Fibroblast of gingiva (primary cell): ENCODE measurements at regions not wholly inside any gene's neighbourhood (a gene's known extent, or its start where the extent isn't known, plus 50 kb on each side); places are given as distances from the start of the nearest gene placed in this dataset.
A peak's percentile ranks its signal among the peaks of the same experiment; 100 is the strongest.
"Not testable (repeated sequence)": the region's sequence is repeated elsewhere in the genome, so short reads cannot be mapped to it uniquely, and the experiment has no call there.

Source experiments
- DNase-seq: peaks from one replicate; pipeline ENCODE4 v3.0.0-alpha.2; 2011; ENCODE audit warnings: low read depth

DNA sequence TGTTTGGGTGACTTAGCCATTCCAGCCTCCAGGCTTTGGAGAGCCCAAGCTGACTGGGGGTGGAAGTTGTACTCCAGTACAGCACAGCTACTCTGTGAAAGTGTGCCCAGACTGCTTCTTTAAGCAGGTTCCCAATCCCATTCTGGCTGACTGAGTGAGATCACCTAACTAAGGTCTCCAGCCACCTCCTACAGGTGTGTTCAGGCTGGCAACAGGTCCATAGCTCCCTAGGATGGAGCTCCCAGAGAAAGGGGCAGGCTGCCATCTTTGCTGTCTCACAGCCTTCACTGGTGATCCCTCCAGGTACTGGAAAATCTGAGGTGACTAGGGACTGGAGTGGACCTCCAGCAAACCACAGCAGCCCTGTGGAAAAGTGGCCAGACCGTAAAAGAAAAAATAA lies 445.3 kb upstream of the KCNMB2 start:
- DNase-seq, result no peak

- DNase-seq, result no peak
Observed at GRCh38 chr3:178095522-178095921, 440.7 kb upstream of the KCNMB2 start.

DNA sequence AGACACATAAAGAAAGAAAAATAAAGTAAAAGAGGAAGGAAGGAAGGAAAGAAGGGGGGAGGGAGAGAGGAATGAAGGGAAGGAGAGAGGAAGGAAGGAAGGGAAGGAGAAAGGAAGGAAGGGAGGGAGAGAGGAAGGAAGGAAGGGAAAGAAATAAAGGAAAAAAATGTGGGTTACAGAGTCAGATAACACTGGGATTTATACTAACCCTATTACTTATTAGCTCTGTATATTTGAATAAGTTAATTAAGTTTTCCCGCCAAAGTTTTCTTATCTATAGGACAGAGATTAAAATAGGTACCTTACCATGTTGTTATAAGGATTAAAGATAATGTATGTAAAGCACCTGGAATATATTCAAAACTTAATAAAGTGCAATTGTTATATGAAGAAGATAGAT lies 439.3 kb upstream of the KCNMB2 start:
- DNase-seq, result no peak

DNA sequence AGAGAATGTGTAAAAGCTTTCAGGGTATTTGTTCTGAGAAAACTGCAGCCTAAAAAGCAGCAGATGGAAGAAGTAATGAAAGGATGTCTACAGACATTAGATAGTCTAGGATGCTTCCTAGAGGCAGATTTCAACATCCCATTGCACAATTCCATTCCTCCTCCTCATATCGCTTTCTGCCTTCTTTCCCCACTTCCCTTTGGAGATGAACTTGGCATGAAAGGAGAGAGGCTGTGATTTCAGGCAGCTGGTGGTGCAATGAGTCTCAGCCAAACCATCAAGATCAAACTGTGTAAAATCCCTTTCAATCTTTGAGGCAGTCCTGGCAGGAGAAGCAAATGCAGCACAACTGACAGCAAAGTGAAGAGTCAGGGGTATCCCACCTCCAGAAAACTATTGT lies 438.7 kb upstream of the KCNMB2 start:
- DNase-seq, result peak; percentile 96

GRCh38 chr3:178099274-178099673 lies 437.0 kb upstream of the KCNMB2 start:
- DNase-seq, result no peak

DNA sequence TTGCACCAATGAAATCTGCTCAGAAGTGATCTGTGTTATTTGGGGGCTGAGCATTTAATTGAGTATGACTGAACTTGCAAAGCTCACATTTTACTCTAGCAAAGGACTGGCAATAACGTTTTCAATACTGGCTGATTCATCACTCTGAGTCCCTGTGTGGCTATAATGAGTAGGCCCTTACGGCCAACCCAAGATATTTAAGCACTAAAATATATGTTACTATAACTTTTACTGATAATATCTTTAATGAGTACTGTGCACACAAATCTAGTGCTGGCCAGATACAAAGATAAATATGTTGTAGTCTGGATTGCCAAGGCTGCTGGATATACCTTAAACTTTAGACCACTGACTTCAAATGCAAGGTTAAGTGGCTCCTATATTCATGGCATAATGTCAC lies 436.4 kb upstream of the KCNMB2 start:
- DNase-seq, result no peak

GRCh38 chr3:178100908-178101307 lies 435.3 kb upstream of the KCNMB2 start:
- no peak for DNase-seq

GRCh38 chr3:178103140-178103539 lies 433.1 kb upstream of the KCNMB2 start:
- DNase-seq, result no peak

- no peak for DNase-seq
Observed at GRCh38 chr3:178107804-178108203, 428.4 kb upstream of the KCNMB2 start.

GRCh38 chr3:178109691-178110090 lies 426.5 kb upstream of the KCNMB2 start:
- DNase-seq, result no peak

DNA sequence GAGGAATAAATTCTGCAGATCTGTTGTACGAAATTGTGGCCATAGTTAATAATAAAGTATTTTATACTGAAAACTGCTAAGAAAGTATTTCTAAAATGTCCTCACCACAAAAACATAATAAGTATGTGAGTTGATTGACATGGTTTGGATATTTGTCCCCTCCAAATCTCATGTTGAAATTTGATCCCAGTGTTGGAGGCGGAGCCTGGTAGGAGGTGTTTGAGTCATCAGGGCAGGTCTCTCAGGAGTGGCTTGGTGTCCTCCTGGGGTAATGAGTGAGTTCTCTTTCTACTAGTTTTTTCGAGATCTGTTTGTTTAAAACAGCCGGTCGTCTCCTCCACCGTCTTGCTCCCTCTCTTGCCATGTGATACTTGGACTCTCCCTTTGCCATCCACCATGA lies 424.1 kb upstream of the KCNMB2 start:
- no peak for DNase-seq

DNA sequence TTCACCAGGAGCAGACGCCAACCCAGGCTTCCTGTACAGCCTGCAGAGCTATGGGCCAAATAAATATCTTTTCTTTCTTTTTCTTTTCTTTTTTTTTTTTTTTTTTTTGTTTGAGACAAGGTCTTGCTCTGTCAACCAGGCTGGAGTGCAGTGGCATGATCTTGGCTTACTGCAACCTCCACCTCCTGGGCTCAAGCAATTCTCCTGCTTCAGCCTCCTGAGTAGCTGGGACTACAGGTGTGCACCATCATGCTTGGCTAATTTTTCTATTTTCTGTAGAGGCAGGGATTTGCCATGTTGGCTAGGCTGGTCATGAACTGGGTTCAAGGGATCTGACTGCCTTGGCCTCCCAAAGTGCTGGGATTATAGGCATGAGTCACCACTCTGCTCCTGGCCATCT lies 423.7 kb upstream of the KCNMB2 start:
- not testable (repeated sequence) for DNase-seq

DNA sequence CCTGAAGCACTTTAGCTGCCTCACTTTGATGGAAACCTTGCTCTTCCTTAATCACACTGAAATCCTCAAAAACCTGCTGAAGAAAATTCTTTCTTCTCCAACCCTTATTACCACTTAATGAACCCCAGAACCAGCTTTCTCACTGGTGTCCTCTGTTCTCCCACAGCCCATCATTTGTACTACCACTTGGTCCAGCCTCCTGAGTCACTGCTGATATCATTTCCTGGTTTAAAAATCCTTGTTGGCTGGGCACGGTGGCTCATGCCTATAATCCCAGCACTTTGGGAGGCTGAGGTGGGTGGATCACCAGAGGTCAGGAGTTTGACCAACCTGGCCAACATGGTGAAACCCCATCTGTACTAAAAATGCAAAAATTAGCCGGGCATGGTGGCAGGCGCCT lies 418.6 kb upstream of the KCNMB2 start:
- DNase-seq, result no peak

DNA sequence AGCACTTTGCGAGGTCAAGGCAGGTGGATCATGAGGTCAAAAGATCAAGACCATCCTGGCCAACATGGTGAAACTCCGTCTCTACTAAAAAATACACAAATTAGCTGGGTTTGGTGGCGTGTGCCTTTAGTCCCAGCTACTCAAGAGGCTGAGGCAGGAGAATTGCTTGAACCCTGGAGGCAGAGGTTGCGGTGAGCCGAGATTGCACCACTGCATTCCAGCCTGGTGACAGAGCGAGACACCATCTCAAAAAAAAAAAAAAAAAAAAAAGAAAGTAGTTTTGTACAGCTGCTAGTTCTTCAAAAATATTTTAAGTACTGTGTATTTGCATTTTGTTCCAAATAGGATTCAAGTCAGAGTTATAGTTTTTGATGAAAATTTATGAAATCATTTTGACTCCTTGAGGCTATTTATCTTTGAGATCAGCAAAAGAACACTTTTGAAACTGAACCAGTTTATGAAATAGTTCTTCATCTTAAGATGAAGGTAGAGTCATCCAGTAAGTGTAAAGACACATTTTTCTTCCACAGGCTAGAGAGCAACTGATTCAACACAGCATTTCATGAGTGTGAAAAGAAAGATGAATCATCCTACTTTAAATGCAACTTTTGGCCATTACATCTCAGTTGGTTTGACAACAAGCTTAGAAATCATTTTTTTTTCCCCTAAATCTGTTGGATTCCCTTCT lies 416.5 kb upstream of the KCNMB2 start:
- DNase-seq, result peak; percentile 19

- no peak for DNase-seq
Observed at GRCh38 chr3:178120367-178120766, 415.9 kb upstream of the KCNMB2 start.

- DNase-seq, result no peak
Observed at GRCh38 chr3:178126686-178127085, 409.6 kb upstream of the KCNMB2 start.

GRCh38 chr3:178127221-178127620 lies 409.0 kb upstream of the KCNMB2 start:
- no peak for DNase-seq

GRCh38 chr3:178129109-178129508 lies 407.1 kb upstream of the KCNMB2 start:
- no peak for DNase-seq

GRCh38 chr3:178131801-178132200 lies 404.4 kb upstream of the KCNMB2 start:
- peak; percentile 27 for DNase-seq

DNA sequence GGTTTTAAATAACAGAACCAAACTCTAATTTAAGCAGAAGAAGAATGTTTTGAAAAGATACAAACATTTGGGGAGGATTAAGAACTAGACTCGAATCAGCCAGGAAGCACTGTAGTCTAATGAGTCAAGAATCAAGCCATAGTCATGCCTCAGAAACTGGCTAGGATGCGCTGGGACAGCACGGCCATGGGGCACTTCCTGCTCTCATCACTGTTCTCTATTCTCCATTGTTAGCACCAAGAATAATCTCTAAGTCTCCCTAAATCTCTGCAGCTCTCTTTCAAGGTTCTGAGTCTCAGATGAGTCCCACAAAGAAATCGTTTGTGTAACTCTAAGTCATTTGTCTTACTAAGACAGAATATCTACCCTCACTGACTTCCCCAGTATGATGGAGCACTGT lies 399.0 kb upstream of the KCNMB2 start:
- no peak for DNase-seq

DNA sequence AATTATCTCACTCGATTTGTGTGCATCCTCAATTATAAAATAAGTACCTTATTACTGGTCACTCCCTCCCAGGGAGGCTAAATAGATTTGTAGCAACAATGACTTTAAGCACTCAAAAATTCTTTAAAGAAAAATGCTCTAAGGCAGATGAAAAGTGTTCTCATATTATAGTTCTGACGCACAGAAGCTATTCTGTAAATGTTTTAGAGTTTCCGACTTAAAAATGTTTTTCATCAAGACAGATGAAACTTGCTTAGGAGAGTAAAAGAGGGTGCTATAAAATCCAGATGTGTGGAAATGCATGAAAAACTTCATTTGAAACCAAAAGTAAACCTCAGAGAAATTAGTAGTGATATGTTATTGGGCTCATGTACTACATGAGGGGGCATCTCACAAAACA lies 398.4 kb upstream of the KCNMB2 start:
- DNase-seq, result peak; percentile 6

GRCh38 chr3:178139116-178139515 lies 397.1 kb upstream of the KCNMB2 start:
- no peak for DNase-seq

- peak; percentile 72 for DNase-seq
Observed at GRCh38 chr3:178140531-178141304, 395.5 kb upstream of the KCNMB2 start.

- DNase-seq, result not testable (repeated sequence)
Observed at GRCh38 chr3:178141305-178141684, 394.9 kb upstream of the KCNMB2 start.
